ENCODE measurements at regions not wholly inside any gene's neighbourhood (a gene's known extent, or its start where the extent isn't known, plus 50 kb on each side); places are given as distances from the start of the nearest gene placed in this dataset.

GRCh38 chr19:13668964-13669363 lies 95.4 kb upstream of the MRI1 start:
- TF ChIP-seq CTCF (conservative IDR thresholded peaks at IDR 0.05; ENCODE audit: low read depth in 2 of 2) (no peak), EZH2phosphoT487 (IDR thresholded peaks at IDR 0.05; ENCODE audit: unreplicated experiment) (no peak), ETS1 (IDR thresholded peaks at IDR 0.05) (no peak), ZNF462 (CRISPR knock-in tag; IDR thresholded peaks at IDR 0.05) (no peak), POLR2AphosphoS5 (IDR thresholded peaks at IDR 0.05; ENCODE audit: low read depth) (no peak)

All from GM23338 (cell line).